Endothelial cell (in vitro differentiated cells): ENCODE measurements at regions not wholly inside any gene's neighbourhood (a gene's known extent, or its start where the extent isn't known, plus 50 kb on each side); places are given as distances from the start of the nearest gene placed in this dataset.
"Not testable (repeated sequence)": the region's sequence is repeated elsewhere in the genome, so short reads cannot be mapped to it uniquely, and the experiment has no call there.

Experiments used
- DNase-seq: peaks from one replicate; pipeline ENCODE4 v3.0.0; 2021; ENCODE audit warnings: low spot score
- H3K27ac Mint-ChIP-seq: one replicate; pipeline ENCODE4 v1.8.0; 2021; ENCODE audit warnings: mixed read lengths, inconsistent platforms; ENCODE audit not compliant: unreplicated experiment
- H3K27me3 Mint-ChIP-seq: one replicate; pipeline ENCODE4 v1.8.0; 2021; ENCODE audit warnings: mild to moderate bottlenecking, moderate library complexity, mixed read lengths, inconsistent platforms; ENCODE audit not compliant: unreplicated experiment
- H3K36me3 Mint-ChIP-seq: one replicate; pipeline ENCODE4 v1.8.0; 2021; ENCODE audit warnings: mild to moderate bottlenecking, low read depth, mixed read lengths, inconsistent platforms; ENCODE audit not compliant: unreplicated experiment
- H3K4me1 Mint-ChIP-seq: one replicate; pipeline ENCODE4 v1.8.0; 2021; ENCODE audit warnings: mild to moderate bottlenecking, mixed read lengths, inconsistent platforms; ENCODE audit not compliant: unreplicated experiment
- H3K4me3 Mint-ChIP-seq: one replicate; pipeline ENCODE4 v1.8.0; 2021; ENCODE audit warnings: mild to moderate bottlenecking, mixed read lengths, inconsistent platforms; ENCODE audit not compliant: unreplicated experiment
- H3K9me3 Mint-ChIP-seq: one replicate; pipeline ENCODE4 v1.8.0; 2021; ENCODE audit warnings: mixed read lengths, inconsistent platforms; ENCODE audit not compliant: unreplicated experiment
- TF ChIP-seq, protein P1 (sequence below): fragments of 200-600 bp; sonication (generic); IDR thresholded peaks from one replicate; pipeline ENCODE4 v1.5.0; 2021; ENCODE audit warnings: antibody characterized with exemption; ENCODE audit not compliant: unreplicated experiment

DNA sequence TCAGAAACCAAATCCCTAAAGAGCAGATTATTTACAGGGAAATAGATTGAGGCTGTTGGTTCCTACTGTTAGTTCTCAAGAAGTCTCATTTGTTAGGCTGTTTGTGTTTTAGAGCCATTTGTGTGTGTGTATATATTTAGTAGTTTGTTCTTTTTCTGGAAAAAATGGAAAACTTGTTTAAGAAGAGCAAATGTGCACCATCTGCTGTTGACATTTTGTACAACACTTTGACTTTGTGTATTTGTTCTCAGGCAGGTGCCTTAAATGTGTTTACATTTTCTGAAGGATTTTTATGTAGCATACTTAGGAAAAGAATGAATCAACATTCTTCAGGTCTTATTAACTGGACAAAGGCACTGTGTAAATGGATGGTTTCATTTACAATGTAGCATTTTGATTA is 163.7 kb upstream of the FOLH1 start:
- H3K9me3 Mint-ChIP-seq, H3K4me3 Mint-ChIP-seq, DNase-seq, H3K4me1 Mint-ChIP-seq, H3K27me3 Mint-ChIP-seq, H3K27ac Mint-ChIP-seq, H3K36me3 Mint-ChIP-seq: not testable (repeated sequence)
- TF ChIP-seq, protein P1, sequence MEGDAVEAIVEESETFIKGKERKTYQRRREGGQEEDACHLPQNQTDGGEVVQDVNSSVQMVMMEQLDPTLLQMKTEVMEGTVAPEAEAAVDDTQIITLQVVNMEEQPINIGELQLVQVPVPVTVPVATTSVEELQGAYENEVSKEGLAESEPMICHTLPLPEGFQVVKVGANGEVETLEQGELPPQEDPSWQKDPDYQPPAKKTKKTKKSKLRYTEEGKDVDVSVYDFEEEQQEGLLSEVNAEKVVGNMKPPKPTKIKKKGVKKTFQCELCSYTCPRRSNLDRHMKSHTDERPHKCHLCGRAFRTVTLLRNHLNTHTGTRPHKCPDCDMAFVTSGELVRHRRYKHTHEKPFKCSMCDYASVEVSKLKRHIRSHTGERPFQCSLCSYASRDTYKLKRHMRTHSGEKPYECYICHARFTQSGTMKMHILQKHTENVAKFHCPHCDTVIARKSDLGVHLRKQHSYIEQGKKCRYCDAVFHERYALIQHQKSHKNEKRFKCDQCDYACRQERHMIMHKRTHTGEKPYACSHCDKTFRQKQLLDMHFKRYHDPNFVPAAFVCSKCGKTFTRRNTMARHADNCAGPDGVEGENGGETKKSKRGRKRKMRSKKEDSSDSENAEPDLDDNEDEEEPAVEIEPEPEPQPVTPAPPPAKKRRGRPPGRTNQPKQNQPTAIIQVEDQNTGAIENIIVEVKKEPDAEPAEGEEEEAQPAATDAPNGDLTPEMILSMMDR, result peak; percentile 22

DNA sequence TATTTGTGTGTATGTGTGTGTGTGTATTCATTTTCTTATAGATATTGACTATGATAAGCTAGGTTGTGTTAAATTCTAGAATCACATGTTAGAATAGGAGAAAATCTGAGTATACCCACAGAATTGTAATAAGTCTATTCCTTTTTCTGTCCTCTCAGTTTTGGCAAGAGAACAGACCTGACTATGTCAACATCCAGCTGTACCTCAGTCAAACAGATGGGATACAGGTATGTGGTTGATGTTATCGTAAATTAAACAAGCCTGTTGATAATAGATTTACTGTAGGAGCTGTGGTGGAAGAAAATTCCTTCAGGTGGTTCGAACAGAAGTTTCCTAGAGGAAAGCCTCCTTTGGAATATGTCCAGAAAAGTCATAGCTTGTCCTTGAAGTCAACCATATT is 160.2 kb upstream of the FOLH1 start:
- DNase-seq, H3K27ac Mint-ChIP-seq, H3K4me3 Mint-ChIP-seq, H3K27me3 Mint-ChIP-seq, H3K4me1 Mint-ChIP-seq, H3K9me3 Mint-ChIP-seq, H3K36me3 Mint-ChIP-seq: not testable (repeated sequence)

DNA sequence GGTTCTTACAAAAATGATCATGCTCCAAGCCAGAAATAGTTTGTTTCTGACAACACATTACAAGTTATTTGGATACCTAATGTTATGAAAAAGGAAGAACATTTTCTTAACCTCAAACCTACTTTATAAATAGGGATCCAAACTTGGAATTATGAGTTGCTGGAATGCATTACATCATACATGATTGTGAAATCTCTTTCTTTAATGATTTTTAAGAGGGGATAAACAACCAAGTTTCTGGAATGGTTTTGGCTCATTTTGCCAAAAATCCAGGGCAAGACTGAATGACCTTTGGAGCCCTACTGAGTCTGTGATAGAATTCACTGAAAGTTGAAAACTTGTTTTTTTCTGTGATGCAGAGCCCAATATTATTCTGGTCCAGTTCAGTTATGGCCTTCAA is 157.0 kb upstream of the FOLH1 start:
- H3K4me3 Mint-ChIP-seq, result not testable (repeated sequence)

DNA sequence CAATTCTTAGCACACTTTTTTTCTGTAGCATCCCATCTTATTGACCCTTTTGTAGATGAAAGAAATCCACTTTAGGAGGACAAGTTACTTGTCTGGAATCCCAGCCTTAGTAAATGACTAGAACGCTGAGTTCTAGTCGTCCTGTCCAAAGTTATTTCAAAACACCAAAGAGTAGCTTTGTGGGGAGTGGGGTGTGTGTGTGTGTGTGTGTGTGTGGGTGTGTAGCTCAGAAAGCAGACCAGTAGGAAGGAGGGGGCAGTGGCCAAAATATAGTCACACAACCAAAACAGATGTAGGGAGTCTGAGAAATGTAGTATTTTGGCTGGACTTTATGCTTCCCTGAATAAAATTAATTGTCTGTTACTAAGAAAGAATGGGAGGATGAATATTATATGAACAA is 154.6 kb upstream of the FOLH1 start:
- not testable (repeated sequence) for H3K4me3 Mint-ChIP-seq, H3K36me3 Mint-ChIP-seq, H3K9me3 Mint-ChIP-seq, H3K4me1 Mint-ChIP-seq, DNase-seq, H3K27ac Mint-ChIP-seq, H3K27me3 Mint-ChIP-seq

More for the DNA sequence above, 157.0 kb upstream of the FOLH1 start:
- not testable (repeated sequence) for H3K36me3 Mint-ChIP-seq, H3K27me3 Mint-ChIP-seq, H3K9me3 Mint-ChIP-seq, DNase-seq, H3K27ac Mint-ChIP-seq, H3K4me1 Mint-ChIP-seq

DNA sequence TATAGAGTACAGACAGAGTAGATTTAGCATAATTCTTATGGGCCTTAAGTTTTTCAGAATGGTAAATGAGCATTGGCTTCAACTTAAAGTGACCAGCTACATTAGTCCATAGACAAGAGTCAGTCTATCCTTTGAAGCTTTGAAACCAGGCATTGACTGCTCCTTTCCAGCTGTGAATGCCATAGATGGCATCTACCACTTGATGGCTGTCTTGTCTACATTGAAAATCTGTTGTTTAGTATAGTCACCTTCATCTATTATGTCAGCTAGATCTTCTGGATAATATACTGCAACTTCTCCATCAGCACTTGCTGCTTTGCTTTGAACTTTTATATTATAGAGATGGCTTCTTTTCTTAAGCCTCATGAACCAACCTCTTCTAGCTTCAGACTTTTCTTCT is 146.1 kb upstream of the FOLH1 start:
- not testable (repeated sequence) for H3K4me1 Mint-ChIP-seq, H3K9me3 Mint-ChIP-seq, H3K4me3 Mint-ChIP-seq, H3K27ac Mint-ChIP-seq, H3K27me3 Mint-ChIP-seq, DNase-seq, H3K36me3 Mint-ChIP-seq

DNA sequence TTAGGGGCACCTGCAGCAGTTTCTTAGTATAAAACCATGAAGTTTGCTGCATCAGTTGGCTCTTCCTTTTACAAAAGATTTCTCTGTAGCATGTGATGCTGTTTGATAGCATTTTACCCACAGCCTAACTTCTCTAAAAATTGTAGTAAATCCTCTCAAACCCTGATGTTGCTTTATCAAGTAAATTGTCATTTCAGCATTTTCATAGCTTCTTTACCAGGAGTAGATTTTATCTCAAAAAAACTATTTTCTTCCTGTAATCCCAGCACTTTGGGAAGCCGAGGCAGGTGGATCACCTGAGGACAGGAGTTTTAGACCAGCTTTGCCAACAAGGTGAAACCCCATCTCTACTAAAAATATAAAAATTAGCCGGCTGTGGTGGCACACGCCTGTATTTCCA is 144.5 kb upstream of the FOLH1 start:
- DNase-seq, H3K27ac Mint-ChIP-seq, H3K4me3 Mint-ChIP-seq, H3K36me3 Mint-ChIP-seq, H3K4me1 Mint-ChIP-seq, H3K27me3 Mint-ChIP-seq, H3K9me3 Mint-ChIP-seq: not testable (repeated sequence)

DNA sequence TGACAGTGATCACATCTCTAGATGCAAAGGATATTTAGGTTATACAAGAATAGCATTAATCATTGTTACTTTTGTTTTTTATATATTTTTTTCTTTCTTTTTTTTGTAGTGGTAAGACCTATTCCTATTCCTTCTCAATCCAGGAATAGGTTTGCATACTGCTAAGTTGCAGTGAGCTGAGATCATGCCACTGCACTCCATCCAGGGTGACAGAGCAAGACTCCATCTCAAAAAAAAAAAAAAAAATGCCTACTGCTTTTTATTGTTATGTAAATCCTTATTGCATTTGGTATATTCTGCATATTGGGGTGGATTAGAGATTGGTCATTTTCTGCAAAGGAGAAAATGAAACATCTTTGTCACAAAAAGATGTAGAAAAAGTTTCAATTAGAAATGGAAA is 138.2 kb upstream of the FOLH1 start:
- not testable (repeated sequence) for H3K36me3 Mint-ChIP-seq, H3K9me3 Mint-ChIP-seq, H3K27me3 Mint-ChIP-seq, H3K27ac Mint-ChIP-seq, DNase-seq, H3K4me1 Mint-ChIP-seq, H3K4me3 Mint-ChIP-seq

DNA sequence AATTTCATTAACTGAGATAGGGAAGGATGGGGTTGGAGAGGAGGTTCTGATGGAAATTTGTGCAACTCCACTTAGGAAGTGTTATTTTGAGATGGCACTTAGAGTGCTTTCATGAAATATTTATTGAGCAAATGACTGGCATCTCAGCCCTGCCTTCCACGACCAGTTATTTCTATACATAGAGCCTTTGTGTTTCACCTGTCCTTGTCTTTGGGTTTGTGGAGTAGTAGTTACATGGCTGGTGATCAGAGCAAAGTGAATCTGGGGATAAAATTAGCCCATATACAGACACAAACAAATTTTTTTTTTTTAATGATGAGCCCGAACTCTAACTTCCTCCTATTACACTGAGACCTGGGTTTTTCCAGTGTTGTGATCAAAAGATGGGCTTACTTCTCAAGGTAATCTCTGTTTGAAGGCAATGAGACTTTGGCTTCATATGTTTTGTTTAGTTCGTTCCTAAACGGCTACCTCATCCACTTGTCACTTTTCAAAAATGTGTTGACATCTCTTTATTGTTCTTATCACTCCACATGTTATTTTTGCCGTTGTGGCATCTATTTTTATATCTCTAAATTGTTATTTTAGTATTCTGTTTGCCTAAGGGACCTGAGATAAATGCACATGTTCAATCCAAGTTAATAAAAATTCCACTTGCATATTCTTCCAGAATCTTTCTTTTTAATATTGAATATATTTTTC is 120.2 kb upstream of the FOLH1 start:
- not testable (repeated sequence) for H3K36me3 Mint-ChIP-seq, H3K4me1 Mint-ChIP-seq, H3K27ac Mint-ChIP-seq, H3K9me3 Mint-ChIP-seq, H3K27me3 Mint-ChIP-seq, DNase-seq, H3K4me3 Mint-ChIP-seq

DNA sequence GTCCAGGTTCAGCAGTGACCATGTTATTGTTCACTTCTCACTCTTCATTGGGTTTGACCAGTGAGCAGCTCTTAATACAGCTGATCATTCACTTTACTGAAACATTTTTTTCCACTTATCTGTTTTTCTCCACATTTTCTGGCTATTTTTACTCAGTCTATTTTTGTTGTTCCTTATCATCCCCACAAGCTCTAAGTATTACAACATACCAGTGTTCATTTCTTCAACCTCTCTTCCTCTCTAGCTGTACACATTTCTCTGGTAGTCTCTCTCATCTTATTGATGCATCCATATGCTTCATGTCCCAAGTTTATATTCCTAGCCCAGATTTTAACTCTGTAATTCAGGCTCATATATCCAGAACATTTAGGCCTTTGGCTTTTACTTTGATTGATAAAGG is 119.4 kb upstream of the FOLH1 start:
- not testable (repeated sequence) for DNase-seq, H3K4me3 Mint-ChIP-seq, H3K36me3 Mint-ChIP-seq, H3K9me3 Mint-ChIP-seq, H3K27me3 Mint-ChIP-seq, H3K4me1 Mint-ChIP-seq, H3K27ac Mint-ChIP-seq

DNA sequence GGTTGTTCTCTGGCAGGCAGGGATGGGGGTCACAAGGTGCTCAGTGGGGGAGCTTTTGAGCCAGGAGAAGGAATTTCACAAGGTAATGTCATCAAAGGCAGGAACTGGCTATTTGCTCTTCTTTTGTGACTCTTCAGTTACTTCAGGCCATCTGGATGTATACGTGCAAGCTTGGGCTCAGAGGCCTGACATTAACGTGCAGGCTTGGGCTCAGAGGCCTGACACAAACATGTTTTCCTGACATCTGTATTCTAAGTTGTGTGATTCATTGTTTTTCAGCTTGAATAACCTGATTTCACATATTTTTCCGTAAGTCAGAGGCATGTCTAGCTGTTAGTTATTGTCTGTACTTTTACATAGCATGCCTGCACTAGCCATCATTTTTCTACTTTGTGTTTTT is 118.2 kb upstream of the FOLH1 start:
- not testable (repeated sequence) for H3K27me3 Mint-ChIP-seq, H3K4me1 Mint-ChIP-seq, DNase-seq, H3K36me3 Mint-ChIP-seq, H3K4me3 Mint-ChIP-seq, H3K9me3 Mint-ChIP-seq, H3K27ac Mint-ChIP-seq
